CD1c-positive myeloid dendritic cell (primary cell): ENCODE measurements at regions not wholly inside any gene's neighbourhood (a gene's known extent, or its start where the extent isn't known, plus 50 kb on each side); places are given as distances from the start of the nearest gene placed in this dataset.
"Not testable (repeated sequence)": the region's sequence is repeated elsewhere in the genome, so short reads cannot be mapped to it uniquely, and the experiment has no call there.

Experiments
- DNase-seq: peaks from one replicate; pipeline ENCODE4 v3.0.0-alpha.2; 2016; ENCODE audit errors: extremely low spot score

- DNase-seq, result no peak
These were observed 522.3 kb downstream of the TRIML1 start for GRCh38 chr4:188661502-188661901.

- no peak for DNase-seq
These were observed 524.1 kb downstream of the TRIML1 start for GRCh38 chr4:188663369-188663768.

- no peak for DNase-seq
These were observed 526.5 kb downstream of the TRIML1 start for GRCh38 chr4:188665491-188666457.

GRCh38 chr4:188678691-188679090 is 539.5 kb downstream of the TRIML1 start:
- not testable (repeated sequence) for DNase-seq

GRCh38 chr4:188680004-188680666 is 540.9 kb downstream of the TRIML1 start:
- DNase-seq, result no peak

- no peak for DNase-seq
These were observed 541.4 kb downstream of the TRIML1 start for GRCh38 chr4:188680667-188681063.

- no peak for DNase-seq
These were observed 543.1 kb downstream of the TRIML1 start for GRCh38 chr4:188682321-188682720.

- no peak for DNase-seq
These were observed 544.3 kb downstream of the TRIML1 start for GRCh38 chr4:188683571-188683970.

GRCh38 chr4:188688956-188689355 is 549.7 kb downstream of the TRIML1 start:
- DNase-seq, result no peak

- DNase-seq, result no peak
These were observed 552.6 kb downstream of the TRIML1 start for GRCh38 chr4:188691811-188692210.

GRCh38 chr4:188695261-188695660 is 556.0 kb downstream of the TRIML1 start:
- no peak for DNase-seq

GRCh38 chr4:188697243-188697642 is 558.0 kb downstream of the TRIML1 start:
- no peak for DNase-seq

GRCh38 chr4:188701952-188702351 is 562.7 kb downstream of the TRIML1 start:
- no peak for DNase-seq

GRCh38 chr4:188704288-188704687 is 565.0 kb downstream of the TRIML1 start:
- no peak for DNase-seq

GRCh38 chr4:188707036-188707435 is 567.8 kb downstream of the TRIML1 start:
- DNase-seq, result no peak

- no peak for DNase-seq
These were observed 575.3 kb downstream of the TRIML1 start for GRCh38 chr4:188714501-188714900.

GRCh38 chr4:188714907-188715306 is 575.7 kb downstream of the TRIML1 start:
- DNase-seq, result no peak

- DNase-seq, result no peak
These were observed 578.4 kb downstream of the TRIML1 start for GRCh38 chr4:188717661-188718060.

GRCh38 chr4:188719794-188720193 is 580.6 kb downstream of the TRIML1 start:
- DNase-seq, result no peak

- DNase-seq, result no peak
These were observed 583.7 kb downstream of the TRIML1 start for GRCh38 chr4:188722911-188723310.

- no peak for DNase-seq
These were observed 588.5 kb downstream of the TRIML1 start for GRCh38 chr4:188727746-188728145.

- DNase-seq, result no peak
These were observed 589.1 kb downstream of the TRIML1 start for GRCh38 chr4:188728359-188728758.

GRCh38 chr4:188732131-188732530 is 592.9 kb downstream of the TRIML1 start:
- no peak for DNase-seq
